ENCODE measurements at regions not wholly inside any gene's neighbourhood (a gene's known extent, or its start where the extent isn't known, plus 50 kb on each side); places are given as distances from the start of the nearest gene placed in this dataset.

- in situ Hi-C loops (cut with MboI; ENCODE audit: low sequenced_read_pairs): no loop called here
These were observed 668.2 kb downstream of the DHX35 start for GRCh38 chr20:39630215-39630908.

- in situ Hi-C loops (cut with MboI; ENCODE audit: low sequenced_read_pairs): no loop called here
These were observed 665.6 kb downstream of the DHX35 start for GRCh38 chr20:39627765-39628164.

- in situ Hi-C loops (cut with MboI; ENCODE audit: low sequenced_read_pairs): no loop called here
These were observed 662.2 kb downstream of the DHX35 start for GRCh38 chr20:39624316-39624715.

- in situ Hi-C loops (cut with MboI; ENCODE audit: low sequenced_read_pairs): no loop called here
These were observed 661.6 kb downstream of the DHX35 start for GRCh38 chr20:39623584-39624234.

GRCh38 chr20:39619271-39619785 lies 657.2 kb downstream of the DHX35 start:
- in situ Hi-C loops (cut with MboI; ENCODE audit: low sequenced_read_pairs): no loop called here

GRCh38 chr20:39611901-39612300 lies 649.8 kb downstream of the DHX35 start:
- in situ Hi-C loops (cut with MboI; ENCODE audit: low sequenced_read_pairs): no loop called here

- in situ Hi-C loops (cut with MboI; ENCODE audit: low sequenced_read_pairs): no loop called here
These were observed 645.0 kb downstream of the DHX35 start for GRCh38 chr20:39607141-39607540.

- in situ Hi-C loops (cut with MboI; ENCODE audit: low sequenced_read_pairs): no loop called here
These were observed 643.8 kb downstream of the DHX35 start for GRCh38 chr20:39605908-39606307.

- in situ Hi-C loops (cut with MboI; ENCODE audit: low sequenced_read_pairs): no loop called here
These were observed 643.2 kb downstream of the DHX35 start for GRCh38 chr20:39605361-39605760.

- in situ Hi-C loops (cut with MboI; ENCODE audit: low sequenced_read_pairs): no loop called here
These were observed 641.1 kb downstream of the DHX35 start for GRCh38 chr20:39603219-39603618.

- in situ Hi-C loops (cut with MboI; ENCODE audit: low sequenced_read_pairs): no loop called here
These were observed 640.5 kb downstream of the DHX35 start for GRCh38 chr20:39602649-39603048.

GRCh38 chr20:39600871-39601270 lies 638.7 kb downstream of the DHX35 start:
- in situ Hi-C loops (cut with MboI; ENCODE audit: low sequenced_read_pairs): no loop called here

GRCh38 chr20:39600156-39600555 lies 638.0 kb downstream of the DHX35 start:
- in situ Hi-C loops (cut with MboI; ENCODE audit: low sequenced_read_pairs): no loop called here

- in situ Hi-C loops (cut with MboI; ENCODE audit: low sequenced_read_pairs): no loop called here
These were observed 634.4 kb downstream of the DHX35 start for GRCh38 chr20:39596554-39596953.

GRCh38 chr20:39592371-39592770 lies 630.2 kb downstream of the DHX35 start:
- in situ Hi-C loops (cut with MboI; ENCODE audit: low sequenced_read_pairs): no loop called here

- in situ Hi-C loops (cut with MboI; ENCODE audit: low sequenced_read_pairs): no loop called here
These were observed 626.1 kb downstream of the DHX35 start for GRCh38 chr20:39588148-39588757.

- in situ Hi-C loops (cut with MboI; ENCODE audit: low sequenced_read_pairs): no loop called here
These were observed 618.9 kb downstream of the DHX35 start for GRCh38 chr20:39581034-39581433.

GRCh38 chr20:39576771-39577170 lies 614.6 kb downstream of the DHX35 start:
- in situ Hi-C loops (cut with MboI; ENCODE audit: low sequenced_read_pairs): no loop called here

GRCh38 chr20:39574061-39574460 lies 611.9 kb downstream of the DHX35 start:
- in situ Hi-C loops (cut with MboI; ENCODE audit: low sequenced_read_pairs): no loop called here

- in situ Hi-C loops (cut with MboI; ENCODE audit: low sequenced_read_pairs): no loop called here
These were observed 609.0 kb downstream of the DHX35 start for GRCh38 chr20:39571171-39571570.

- in situ Hi-C loops (cut with MboI; ENCODE audit: low sequenced_read_pairs): no loop called here
These were observed 606.0 kb downstream of the DHX35 start for GRCh38 chr20:39568109-39568508.

- in situ Hi-C loops (cut with MboI; ENCODE audit: low sequenced_read_pairs): no loop called here
These were observed 601.2 kb downstream of the DHX35 start for GRCh38 chr20:39563349-39563748.
